HT1080 (cell line): ENCODE measurements at regions not wholly inside any gene's neighbourhood (a gene's known extent, or its start where the extent isn't known, plus 50 kb on each side); places are given as distances from the start of the nearest gene placed in this dataset.
A peak's percentile ranks its signal among the peaks of the same experiment; 100 is the strongest.

Experiments
- DNase-seq: peaks from one replicate; pipeline ENCODE4 v3.0.0-alpha.2; 2015; ENCODE audit warnings: low read depth

- no peak for DNase-seq
These were observed 1258.0 kb upstream of the ZEB2 start for GRCh38 chr2:145777914-145778313.

DNA sequence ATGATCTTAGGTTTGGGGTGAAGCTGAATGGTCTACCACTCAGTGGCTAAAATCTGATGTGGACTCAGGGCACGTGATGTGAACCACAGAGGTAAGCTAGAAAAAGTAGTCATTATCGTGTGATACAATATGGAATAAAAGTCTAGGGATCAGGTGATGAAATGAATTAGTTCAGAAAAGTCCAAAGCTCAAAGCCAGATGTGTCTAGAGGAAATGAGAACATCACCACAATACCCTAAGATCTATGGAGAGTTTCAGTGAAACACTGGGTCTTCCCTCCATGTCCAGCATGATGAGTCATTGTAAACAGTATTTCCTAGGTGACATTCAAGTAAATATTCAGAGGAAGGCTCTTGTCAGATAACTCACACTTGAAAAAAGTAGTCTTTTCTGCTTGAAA, 1257.4 kb upstream of the ZEB2 start:
- peak; percentile 81 for DNase-seq

GRCh38 chr2:145775591-145775990, 1255.7 kb upstream of the ZEB2 start:
- no peak for DNase-seq

DNA sequence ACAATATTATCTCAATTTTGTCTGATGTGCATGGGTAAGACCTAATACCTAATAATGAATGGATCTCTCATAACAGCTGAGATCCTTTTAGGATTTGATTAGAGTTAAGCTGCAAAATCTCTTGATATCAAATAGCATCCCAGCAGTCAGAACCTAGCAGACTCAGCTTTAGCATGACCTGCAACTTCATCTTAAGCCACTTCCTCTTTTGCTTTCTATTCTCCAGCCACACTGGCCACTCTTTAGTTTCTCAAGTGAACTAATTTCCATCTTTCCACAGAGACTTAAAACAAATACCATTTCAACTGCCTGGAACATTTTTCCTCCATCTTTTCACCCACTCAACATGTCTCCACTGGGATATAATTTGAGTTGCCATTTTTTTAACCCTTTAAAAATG, 1251.6 kb upstream of the ZEB2 start:
- DNase-seq, result no peak

DNA sequence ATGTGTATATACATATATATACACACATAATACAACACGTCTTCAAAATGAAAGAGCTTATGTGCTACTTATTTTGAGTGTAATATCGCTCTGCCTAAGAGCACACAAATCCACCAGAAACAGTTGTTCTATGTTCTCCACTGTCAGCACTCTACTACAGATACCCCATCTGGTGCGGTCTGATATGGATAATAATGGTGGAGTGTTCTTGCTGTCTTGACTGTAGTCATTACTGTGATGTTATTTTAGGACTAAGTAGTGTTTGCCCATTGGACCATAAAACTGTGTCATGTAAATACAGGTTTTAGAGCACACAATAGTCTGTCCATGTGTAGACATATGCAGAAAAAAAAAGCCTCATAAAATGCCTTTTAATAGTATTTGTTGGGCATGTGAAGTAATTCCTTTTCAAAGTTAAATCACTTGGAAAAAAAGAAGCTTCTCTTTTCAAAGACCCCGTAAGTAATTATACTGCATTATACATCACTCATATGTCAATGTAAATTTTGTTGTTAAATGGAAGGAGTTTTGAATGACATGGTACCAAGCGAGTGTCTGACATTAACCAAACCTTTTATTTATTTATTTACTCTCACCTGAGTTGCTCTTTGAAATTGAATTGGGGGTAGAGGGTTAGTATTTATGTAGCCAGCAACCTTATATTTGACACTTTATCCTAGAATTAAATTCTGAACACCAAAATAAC, 1249.2 kb upstream of the ZEB2 start:
- DNase-seq, result no peak

DNA sequence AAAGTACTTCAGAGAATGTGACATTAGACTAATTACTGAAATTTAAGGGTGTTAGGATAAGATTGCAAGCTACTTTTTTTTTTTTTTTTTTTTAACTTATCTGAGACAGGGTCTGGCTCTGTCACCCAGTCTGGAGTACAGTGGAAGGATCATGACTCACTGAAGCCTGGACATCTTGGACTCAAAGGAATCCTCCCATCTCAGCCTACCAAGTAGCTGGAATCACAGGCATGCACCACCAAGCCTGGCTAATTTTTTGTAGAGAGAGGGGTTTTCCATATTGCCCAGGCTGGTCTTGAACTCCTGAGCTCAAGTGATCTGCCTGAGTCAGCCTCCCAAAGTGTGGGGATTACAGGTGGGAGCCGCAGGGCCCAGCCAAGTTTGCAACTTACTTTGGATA, 1246.0 kb upstream of the ZEB2 start:
- DNase-seq, result peak; percentile 11

DNA sequence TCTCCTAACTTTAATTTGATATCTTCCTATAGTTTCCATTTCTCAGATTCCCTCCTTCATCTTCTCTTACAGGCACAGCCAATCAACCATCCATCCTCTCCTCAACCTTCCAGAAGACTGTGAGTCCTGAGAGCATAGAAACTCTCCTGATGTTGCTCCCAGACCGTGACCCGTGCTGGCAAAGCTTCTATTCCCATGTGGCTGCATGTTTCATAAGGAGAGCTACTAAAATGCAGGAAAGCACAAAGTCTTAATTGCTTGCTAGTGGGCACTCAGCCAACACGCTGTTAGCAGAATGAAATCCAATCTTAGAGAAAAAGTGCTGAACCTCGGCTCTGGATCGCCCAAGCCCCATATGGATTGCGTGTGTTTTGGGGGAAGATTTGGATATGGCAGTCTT, 1244.7 kb upstream of the ZEB2 start:
- no peak for DNase-seq

DNA sequence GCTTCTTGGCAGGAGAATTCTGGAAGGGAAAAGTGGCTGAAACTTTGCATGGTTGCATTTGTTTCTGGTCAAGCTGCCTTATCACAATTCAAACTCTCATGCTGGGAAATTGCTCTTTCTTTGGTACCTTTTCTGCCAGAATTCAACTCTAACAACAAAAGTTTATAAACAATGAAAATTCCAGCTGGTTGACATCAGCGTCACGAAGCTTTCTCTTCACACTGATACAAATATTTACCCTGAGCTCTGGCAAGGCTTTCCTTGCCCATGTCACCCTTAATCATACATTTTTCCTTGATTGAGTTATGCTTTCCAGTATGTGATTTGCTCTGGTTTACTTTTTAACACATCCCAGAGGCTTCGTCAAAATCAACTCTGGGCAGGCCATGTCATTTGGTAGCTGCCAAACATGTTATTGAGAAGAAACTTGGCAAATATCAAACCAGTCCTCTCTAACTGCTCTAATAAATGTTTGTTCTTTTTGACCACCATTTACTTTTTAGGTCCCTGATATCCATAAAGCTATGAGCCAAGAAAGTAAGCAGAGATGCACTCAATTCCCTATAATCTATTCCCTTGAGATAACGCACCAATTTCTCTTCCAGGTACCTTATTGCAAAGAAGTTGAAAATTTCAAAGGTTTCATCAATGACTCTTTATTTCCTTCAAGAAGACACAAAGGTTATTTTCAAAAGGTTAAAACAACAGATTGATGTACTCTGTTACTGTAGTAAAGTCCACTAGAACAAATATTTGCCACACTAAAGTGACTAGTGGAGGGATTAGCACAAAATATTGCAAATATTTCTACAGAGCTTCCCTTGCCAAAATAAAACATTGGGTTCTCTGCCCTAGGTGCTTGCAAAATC, 1241.1 kb upstream of the ZEB2 start:
- no peak for DNase-seq

- DNase-seq, result no peak
These were observed 1239.5 kb upstream of the ZEB2 start for GRCh38 chr2:145759228-145759915.

DNA sequence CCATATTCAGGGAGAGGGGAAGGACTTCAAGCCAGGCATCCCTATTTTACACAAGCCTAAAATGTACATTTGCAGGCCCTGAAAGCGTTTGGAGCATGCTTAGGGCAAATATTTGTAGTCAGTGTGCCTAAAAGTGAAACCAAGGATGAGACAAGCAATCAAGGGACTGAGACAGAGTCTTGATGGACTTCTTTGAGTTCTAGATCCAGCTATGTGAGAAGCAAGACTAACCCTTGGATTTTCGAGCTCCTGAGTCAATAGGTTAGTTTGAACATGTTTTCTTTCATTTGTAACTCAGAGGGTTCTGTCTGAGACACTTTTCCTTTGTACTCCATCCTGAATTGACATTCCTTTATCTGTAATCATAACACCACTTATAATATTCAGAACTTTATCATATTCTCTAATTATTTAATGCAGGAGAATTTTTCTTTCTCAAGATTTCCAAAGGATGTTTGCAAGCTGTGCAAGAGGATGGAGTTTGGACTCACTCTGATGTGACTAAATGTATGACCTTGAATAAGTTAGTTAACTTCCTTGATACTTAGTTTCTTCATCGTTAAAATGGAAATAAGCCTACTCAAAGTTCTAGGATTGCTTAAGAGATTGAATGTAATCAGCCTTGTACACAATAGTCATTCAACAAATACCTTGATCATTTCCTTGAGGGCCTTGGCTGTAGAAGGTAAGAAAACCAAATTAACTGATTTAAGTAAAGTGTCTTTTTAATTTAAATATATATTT, 1237.8 kb upstream of the ZEB2 start:
- no peak for DNase-seq

DNA sequence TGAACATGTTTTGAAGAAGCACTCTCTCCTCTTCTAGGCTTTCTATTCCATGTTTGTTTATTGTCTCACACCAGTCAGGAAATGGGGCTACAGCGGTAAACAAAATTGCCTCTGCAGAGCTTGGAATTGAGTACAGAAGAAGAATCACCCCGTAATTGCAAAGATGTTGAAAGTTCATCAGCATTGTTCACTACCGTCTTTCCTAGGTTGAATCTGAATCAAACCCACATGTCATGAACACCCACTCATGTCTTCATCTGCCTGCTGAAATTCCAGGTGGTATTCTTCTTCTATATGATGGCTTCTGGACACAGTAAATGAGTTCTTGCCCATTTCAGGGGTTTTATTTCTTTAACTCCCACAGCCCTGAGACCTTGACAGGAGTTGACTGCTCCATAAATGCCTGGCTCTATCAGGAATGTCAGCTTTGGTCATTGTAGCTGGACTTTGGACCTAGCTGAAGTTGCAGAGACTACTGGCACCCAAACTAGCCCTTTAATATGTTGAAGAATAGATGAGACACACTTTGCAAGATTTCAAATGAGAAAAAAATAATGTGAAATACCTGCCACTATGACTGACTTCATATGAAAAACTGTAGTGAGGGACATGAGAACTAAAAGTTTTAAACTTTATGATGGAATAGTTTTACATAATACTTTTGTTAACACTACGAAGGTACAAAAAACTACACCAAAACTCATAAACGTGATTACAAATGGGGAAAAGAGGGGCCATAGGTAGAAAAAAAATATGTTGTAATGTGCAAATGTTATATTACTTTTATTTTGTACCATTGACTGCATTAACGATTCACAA, 1235.3 kb upstream of the ZEB2 start:
- no peak for DNase-seq

DNA sequence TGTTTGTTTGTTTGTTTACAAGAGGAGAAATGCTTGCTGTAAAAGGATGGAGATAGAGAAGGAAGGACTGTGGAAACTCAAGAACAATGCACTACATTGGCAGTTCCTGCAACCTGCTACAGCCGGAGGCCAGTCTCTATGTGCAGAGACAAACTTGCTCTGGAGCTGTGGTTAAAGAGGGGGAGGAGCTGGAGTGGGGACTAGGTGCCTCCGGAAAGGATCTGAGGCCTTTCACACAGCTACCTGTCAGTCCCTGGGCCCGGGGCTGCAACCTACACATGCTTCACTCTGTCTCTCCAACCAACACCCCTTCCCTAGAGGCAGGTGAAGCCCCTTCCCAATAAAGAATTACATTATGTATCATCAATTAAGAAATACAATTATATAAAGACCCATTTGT, 1234.0 kb upstream of the ZEB2 start:
- no peak for DNase-seq

DNA sequence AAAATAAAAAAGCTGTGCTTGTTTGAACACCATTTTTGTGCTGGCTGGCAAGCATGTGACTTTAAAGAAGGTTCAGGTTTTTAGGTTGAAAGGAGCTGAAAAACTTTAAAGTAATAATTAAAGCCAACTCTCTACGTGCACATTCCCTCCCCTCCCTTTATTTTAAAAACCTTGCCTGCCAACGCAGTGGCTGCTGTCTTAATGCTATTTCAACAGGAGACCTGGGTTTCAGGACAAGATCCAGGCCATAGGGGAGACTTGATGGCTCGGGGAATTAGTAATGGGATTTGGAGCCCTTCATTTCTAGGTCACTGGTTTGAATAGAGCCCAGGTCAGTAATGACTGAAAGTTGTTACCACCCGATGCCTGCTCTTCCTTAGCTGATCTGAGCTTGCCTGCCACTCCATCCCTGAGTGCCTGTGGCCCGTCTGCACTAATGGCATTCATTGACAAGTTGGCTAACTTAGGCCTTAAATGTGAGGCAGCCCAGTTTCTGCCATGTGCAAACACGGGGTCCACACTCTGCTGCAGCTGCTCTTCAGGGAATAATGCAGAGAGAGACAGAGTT, 1233.2 kb upstream of the ZEB2 start:
- no peak for DNase-seq

GRCh38 chr2:145752091-145752806, 1232.3 kb upstream of the ZEB2 start:
- DNase-seq, result peak; percentile 65

GRCh38 chr2:145751629-145752028, 1231.7 kb upstream of the ZEB2 start:
- DNase-seq, result peak; percentile 74

- DNase-seq, result no peak
These were observed 1231.2 kb upstream of the ZEB2 start for GRCh38 chr2:145751155-145751554.

- DNase-seq, result no peak
These were observed 1230.7 kb upstream of the ZEB2 start for GRCh38 chr2:145750612-145751011.

GRCh38 chr2:145750144-145750543, 1230.2 kb upstream of the ZEB2 start:
- DNase-seq, result no peak

GRCh38 chr2:145749556-145749955, 1229.6 kb upstream of the ZEB2 start:
- no peak for DNase-seq

- DNase-seq, result no peak
These were observed 1229.0 kb upstream of the ZEB2 start for GRCh38 chr2:145748927-145749326.
